Ascending aorta (tissue), 2 donors: ENCODE measurements at regions not wholly inside any gene's neighbourhood (a gene's known extent, or its start where the extent isn't known, plus 50 kb on each side); places are given as distances from the start of the nearest gene placed in this dataset.

Source experiments
- DNase-seq, 2 donors: peaks; one replicate each; pipeline ENCODE4 v3.0.0-alpha.2; 2019; ENCODE audit warnings: low spot score in 2 of 2
- H3K27ac ChIP-seq, 2 donors: fragments of 200-600 bp; sonication (generic); one replicate each; pipeline ENCODE4 v1.5.1; 2016 to 2017; ENCODE audit warnings: mild to moderate bottlenecking in 1 of 2
- H3K27me3 ChIP-seq: fragments of 200-600 bp; sonication (generic); one replicate; pipeline ENCODE4 v1.5.1; 2017
- H3K36me3 ChIP-seq, 2 donors: fragments of 200-600 bp; sonication (generic); one replicate each; pipeline ENCODE4 v1.5.1; 2016
- H3K4me1 ChIP-seq, 2 donors: fragments of 200-600 bp; sonication (generic); one replicate each; pipeline ENCODE4 v1.5.1; 2016 to 2017; ENCODE audit warnings: mild to moderate bottlenecking in 1 of 2
- H3K4me3 ChIP-seq, 2 donors: fragments of 200-600 bp; sonication (generic); one replicate each; pipeline ENCODE4 v1.5.1; 2016 to 2017; ENCODE audit warnings: mild to moderate bottlenecking in 1 of 2
- H3K9me3 ChIP-seq, 2 donors: fragments of 200-600 bp; sonication (generic); one replicate each; pipeline ENCODE4 v1.5.1; 2016
- CTCF ChIP-seq, 3 experiments: fragments of 200-600 bp in 2 of 3; fragments of 450-650 bp in 1 of 3; sonication (generic) in 2 of 3; IDR thresholded peaks; one replicate each; pipeline ENCODE4 v1.5.1; 2016 to 2019; ENCODE audit warnings: antibody characterized with exemption in 3 of 3, mild to moderate bottlenecking in 1 of 3, moderate library complexity in 1 of 3
- intact Hi-C: fragments of 100-400 bp; cut with DNase I; formaldehyde crosslinking; loops from one replicate; pipeline ENCODE4 v1.15.1; 2023

GRCh38 chr11:69985641-69986439 lies 92.3 kb upstream of the ANO1 start:
- no peaks in the 10 kb centered on the region for H3K27me3 ChIP-seq
- H3K4me3 ChIP-seq = peak overlapping the region; percentile 62 to 74
- H3K36me3 ChIP-seq = no peaks in the 10 kb centered on the region
- peaks cover 16 to 73% of the 10 kb centered on the region in 2 donors for H3K4me1 ChIP-seq
- intact Hi-C loops = loop anchor here (2.0 kb wide), 3 partner anchors 19 to 93 kb away; partner anchors contain the start of gene ANO1
- no peak for TF ChIP-seq CTCF (IDR thresholded peaks at IDR 0.05)
- H3K9me3 ChIP-seq = no peaks in the 10 kb centered on the region
- DNase-seq = no peak
- peak overlapping the region; percentile 87 to 98 for H3K27ac ChIP-seq

GRCh38 chr11:69986440-69986787 lies 91.7 kb upstream of the ANO1 start:
- Histone ChIP-seq H3K27me3 (no peaks in the 10 kb centered on the region), H3K36me3 (no peaks in the 10 kb centered on the region), H3K9me3 (no peaks in the 10 kb centered on the region), H3K27ac (peak overlapping the region; percentile 87 to 98), H3K4me3 (peak overlapping the region; percentile 62 to 74), H3K4me1 (peaks cover 16 to 69% of the 10 kb centered on the region in 2 donors)
- DNase-seq = no peak
- no peak for TF ChIP-seq CTCF (IDR thresholded peaks at IDR 0.05)
- intact Hi-C loops = loop anchor here (2.0 kb wide), 3 partner anchors 18 to 92 kb away; partner anchors contain the start of gene ANO1

- H3K4me3 ChIP-seq = peak overlapping the region; percentile 62 to 74
- intact Hi-C loops = loop anchor here (2.0 kb wide), 3 partner anchors 18 to 92 kb away; partner anchors contain the start of gene ANO1
- no peaks in the 10 kb centered on the region for H3K27me3 ChIP-seq
These were observed 91.3 kb upstream of the ANO1 start for GRCh38 chr11:69986830-69987229.

GRCh38 chr11:69992026-69992425 lies 86.1 kb upstream of the ANO1 start:
- no peaks in the 10 kb centered on the region for H3K27me3 ChIP-seq
- no peak overlapping the region for H3K4me3 ChIP-seq
- H3K27ac ChIP-seq = peak overlapping the region; percentile 20 to 47
- no peaks in the 10 kb centered on the region for H3K9me3 ChIP-seq
- intact Hi-C loops = no loop called here
- no peaks in the 10 kb centered on the region for H3K36me3 ChIP-seq
- no peak for TF ChIP-seq CTCF (IDR thresholded peaks at IDR 0.05)
- peaks cover 0 to 29% of the 10 kb centered on the region in 2 donors for H3K4me1 ChIP-seq
- DNase-seq = no peak

More at GRCh38 chr11:69986830-69987229, 91.3 kb upstream of the ANO1 start:
- Histone ChIP-seq H3K9me3 (no peaks in the 10 kb centered on the region), H3K4me1 (peaks cover 16 to 66% of the 10 kb centered on the region in 2 donors), H3K27ac (peak overlapping the region; percentile 87 to 98), H3K36me3 (no peaks in the 10 kb centered on the region)
- no peak for DNase-seq
- no peak for TF ChIP-seq CTCF (IDR thresholded peaks at IDR 0.05)

GRCh38 chr11:69992943-69993694 lies 85.0 kb upstream of the ANO1 start:
- Histone ChIP-seq H3K9me3 (no peaks in the 10 kb centered on the region), H3K4me3 (no peak overlapping the region), H3K27ac (peak overlapping the region in 1 of 2 donors; percentile 20), H3K4me1 (peaks cover 0 to 20% of the 10 kb centered on the region in 2 donors), H3K36me3 (no peaks in the 10 kb centered on the region), H3K27me3 (no peaks in the 10 kb centered on the region)
- intact Hi-C loops = no loop called here
- no peak for DNase-seq
- TF ChIP-seq CTCF (IDR thresholded peaks at IDR 0.05) = no peak
